ENCODE measurements at regions not wholly inside any gene's neighbourhood (a gene's known extent, or its start where the extent isn't known, plus 50 kb on each side); places are given as distances from the start of the nearest gene placed in this dataset.

- TF ChIP-seq PATZ1 (CRISPR knock-in tag; IDR thresholded peaks at IDR 0.05; ENCODE audit: borderline replicate concordance) = no peak
- TF ChIP-seq GLIS3 (CRISPR knock-in tag; IDR thresholded peaks at IDR 0.05) = no peak
- TF ChIP-seq, protein P1, sequence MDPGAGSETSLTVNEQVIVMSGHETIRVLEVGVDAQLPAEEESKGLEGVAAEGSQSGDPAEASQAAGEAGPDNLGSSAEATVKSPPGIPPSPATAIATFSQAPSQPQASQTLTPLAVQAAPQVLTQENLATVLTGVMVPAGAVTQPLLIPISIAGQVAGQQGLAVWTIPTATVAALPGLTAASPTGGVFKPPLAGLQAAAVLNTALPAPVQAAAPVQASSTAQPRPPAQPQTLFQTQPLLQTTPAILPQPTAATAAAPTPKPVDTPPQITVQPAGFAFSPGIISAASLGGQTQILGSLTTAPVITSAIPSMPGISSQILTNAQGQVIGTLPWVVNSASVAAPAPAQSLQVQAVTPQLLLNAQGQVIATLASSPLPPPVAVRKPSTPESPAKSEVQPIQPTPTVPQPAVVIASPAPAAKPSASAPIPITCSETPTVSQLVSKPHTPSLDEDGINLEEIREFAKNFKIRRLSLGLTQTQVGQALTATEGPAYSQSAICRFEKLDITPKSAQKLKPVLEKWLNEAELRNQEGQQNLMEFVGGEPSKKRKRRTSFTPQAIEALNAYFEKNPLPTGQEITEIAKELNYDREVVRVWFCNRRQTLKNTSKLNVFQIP (CRISPR knock-in tag; IDR thresholded peaks at IDR 0.05; ENCODE audit: borderline replicate concordance, low read depth) = no peak
- no peak for TF ChIP-seq PPARA (CRISPR knock-in tag; IDR thresholded peaks at IDR 0.05; ENCODE audit: borderline replicate concordance)
- no peak for TF ChIP-seq ZNF8 (CRISPR knock-in tag; IDR thresholded peaks at IDR 0.05)
- TF ChIP-seq ESRRG (CRISPR knock-in tag; IDR thresholded peaks at IDR 0.05) = no peak
- TF ChIP-seq ZNF70 (CRISPR knock-in tag; IDR thresholded peaks at IDR 0.05) = no peak
- TF ChIP-seq TSHZ2 (CRISPR knock-in tag; IDR thresholded peaks at IDR 0.05) = no peak
- no peak for TF ChIP-seq ZFP3 (CRISPR knock-in tag; IDR thresholded peaks at IDR 0.05)
- no peak for TF ChIP-seq RARB (CRISPR knock-in tag; IDR thresholded peaks at IDR 0.05)
- TF ChIP-seq ISL1 (CRISPR knock-in tag; IDR thresholded peaks at IDR 0.05) = no peak
- no peak for TF ChIP-seq TCF4 (CRISPR knock-in tag; IDR thresholded peaks at IDR 0.05; ENCODE audit: borderline replicate concordance)
- TF ChIP-seq BACH2 (CRISPR knock-in tag; IDR thresholded peaks at IDR 0.05; ENCODE audit: borderline replicate concordance) = no peak
- no peak for TF ChIP-seq ARNTL (CRISPR knock-in tag; IDR thresholded peaks at IDR 0.05; ENCODE audit: borderline replicate concordance, low read depth)
- no peak for TF ChIP-seq CREB5 (CRISPR knock-in tag; IDR thresholded peaks at IDR 0.05; ENCODE audit: low read depth)
- TF ChIP-seq, protein P2, sequence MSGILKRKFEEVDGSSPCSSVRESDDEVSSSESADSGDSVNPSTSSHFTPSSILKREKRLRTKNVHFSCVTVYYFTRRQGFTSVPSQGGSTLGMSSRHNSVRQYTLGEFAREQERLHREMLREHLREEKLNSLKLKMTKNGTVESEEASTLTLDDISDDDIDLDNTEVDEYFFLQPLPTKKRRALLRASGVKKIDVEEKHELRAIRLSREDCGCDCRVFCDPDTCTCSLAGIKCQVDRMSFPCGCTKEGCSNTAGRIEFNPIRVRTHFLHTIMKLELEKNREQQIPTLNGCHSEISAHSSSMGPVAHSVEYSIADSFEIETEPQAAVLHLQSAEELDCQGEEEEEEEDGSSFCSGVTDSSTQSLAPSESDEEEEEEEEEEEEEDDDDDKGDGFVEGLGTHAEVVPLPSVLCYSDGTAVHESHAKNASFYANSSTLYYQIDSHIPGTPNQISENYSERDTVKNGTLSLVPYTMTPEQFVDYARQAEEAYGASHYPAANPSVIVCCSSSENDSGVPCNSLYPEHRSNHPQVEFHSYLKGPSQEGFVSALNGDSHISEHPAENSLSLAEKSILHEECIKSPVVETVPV (CRISPR knock-in tag; IDR thresholded peaks at IDR 0.05) = no peak
- no peak for ATAC-seq
Measured at GRCh38 chr15:87167706-87168105, 1088.0 kb downstream of the AGBL1 start.

DNA sequence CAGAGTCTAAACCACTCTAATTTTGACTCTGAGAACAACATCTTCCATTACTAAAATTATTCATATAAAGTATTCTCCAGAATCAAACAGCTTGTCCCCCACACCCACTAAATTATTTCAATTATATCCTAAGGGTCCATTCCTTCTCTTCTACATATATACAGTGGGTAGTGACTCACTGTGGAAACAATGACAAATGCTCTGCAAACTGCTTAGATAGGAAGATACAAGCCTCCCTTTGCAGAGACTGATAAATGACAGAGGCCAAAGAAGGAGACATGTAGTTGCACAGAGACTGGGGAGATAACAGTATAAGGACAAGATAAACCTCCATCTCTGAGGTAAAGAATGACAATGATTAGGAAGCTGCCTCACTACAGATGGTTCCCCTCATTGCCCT is 1087.4 kb downstream of the AGBL1 start:
- ATAC-seq = no peak
- TF ChIP-seq PATZ1 (CRISPR knock-in tag; IDR thresholded peaks at IDR 0.05; ENCODE audit: borderline replicate concordance) (no peak), PPARA (CRISPR knock-in tag; IDR thresholded peaks at IDR 0.05; ENCODE audit: borderline replicate concordance) (no peak), CREB5 (CRISPR knock-in tag; IDR thresholded peaks at IDR 0.05; ENCODE audit: low read depth) (no peak), BACH2 (CRISPR knock-in tag; IDR thresholded peaks at IDR 0.05; ENCODE audit: borderline replicate concordance) (no peak), ISL1 (CRISPR knock-in tag; IDR thresholded peaks at IDR 0.05) (no peak), ESRRG (CRISPR knock-in tag; IDR thresholded peaks at IDR 0.05) (no peak), SNAI2 (CRISPR knock-in tag; IDR thresholded peaks at IDR 0.05) (no peak), ZFP30 (CRISPR knock-in tag; IDR thresholded peaks at IDR 0.05) (no peak), ZFP3 (CRISPR knock-in tag; IDR thresholded peaks at IDR 0.05) (no peak), ARNTL (CRISPR knock-in tag; IDR thresholded peaks at IDR 0.05; ENCODE audit: borderline replicate concordance, low read depth) (no peak), GLIS3 (CRISPR knock-in tag; IDR thresholded peaks at IDR 0.05) (no peak), OSR1 (CRISPR knock-in tag; IDR thresholded peaks at IDR 0.05) (no peak), TCF4 (CRISPR knock-in tag; IDR thresholded peaks at IDR 0.05; ENCODE audit: borderline replicate concordance) (no peak)
- TF ChIP-seq, protein P2 (CRISPR knock-in tag; IDR thresholded peaks at IDR 0.05) = no peak
- TF ChIP-seq, protein P1 (CRISPR knock-in tag; IDR thresholded peaks at IDR 0.05; ENCODE audit: borderline replicate concordance, low read depth) = no peak

All from SK-N-SH treated with all-trans-retinoic acid at 6 μM for 48 hours (cell line).